ENCODE measurements at regions not wholly inside any gene's neighbourhood (a gene's known extent, or its start where the extent isn't known, plus 50 kb on each side); places are given as distances from the start of the nearest gene placed in this dataset.

DNA sequence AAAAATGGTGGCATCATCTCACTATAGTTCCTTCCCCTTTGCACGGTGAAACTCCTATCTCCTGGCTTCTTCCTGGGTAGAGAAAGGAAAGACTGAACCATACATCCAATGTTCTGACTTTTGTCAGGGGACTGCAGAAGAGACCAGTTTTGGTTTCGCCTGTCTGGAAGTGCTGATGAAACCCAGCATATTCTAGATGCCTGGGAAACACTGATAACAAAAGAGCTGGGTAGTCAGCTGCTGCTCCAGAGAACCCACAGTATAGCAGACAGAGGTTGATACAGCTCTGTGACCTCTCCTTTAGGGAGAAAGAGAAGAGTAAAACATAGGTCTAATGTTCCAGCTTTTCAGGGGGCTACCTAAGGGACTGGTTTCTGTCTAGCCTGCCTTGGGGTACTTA is 695.3 kb downstream of the DIAPH3 start:
- peaks cover 0 to 3% (median 0%) of the 10 kb centered on the region in 7 donors for H3K4me1 Mint-ChIP-seq
- CTCF ChIA-PET, result no interaction called here
- POLR2A ChIA-PET, result no interaction called here
- ATAC-seq (no peak), DNase-seq (no peak)
- no peak overlapping the region for H3K4me3 Mint-ChIP-seq
- Histone ChIP-seq H3K4me1 (ENCODE audit: control insufficient read depth in 2 of 2, insufficient read depth in 2 of 2, low read length in 2 of 2) (no peaks in the 10 kb centered on the region), H3K27me3 (ENCODE audit: control insufficient read depth in 2 of 2, insufficient read depth in 2 of 2, low read length in 2 of 2) (no peaks in the 10 kb centered on the region), H3K27ac (ENCODE audit: low read depth, low read length) (no peak overlapping the region), H3K36me3 (ENCODE audit: control insufficient read depth in 2 of 3, insufficient read depth in 3 of 3, low read length in 3 of 3) (no peaks in the 10 kb centered on the region), H3K9me3 (ENCODE audit: control insufficient read depth in 2 of 3, low read length in 3 of 3) (no peaks in the 10 kb centered on the region), H3K4me3 (ENCODE audit: low read length) (no peak overlapping the region)
- H3K9me3 Mint-ChIP-seq, result peaks cover 0 to 15% (median 8%) of the 10 kb centered on the region in 11 donors
- H3K27ac Mint-ChIP-seq, result no peak overlapping the region
- H3K36me3 Mint-ChIP-seq, result peaks cover 0 to 4% (median 0%) of the 10 kb centered on the region in 5 donors
- H3K27me3 Mint-ChIP-seq, result peaks cover 5 to 18% (median 9%) of the 10 kb centered on the region in 5 donors
- intact Hi-C loops (cut with micrococcal nuclease), result no loop called here

DNA sequence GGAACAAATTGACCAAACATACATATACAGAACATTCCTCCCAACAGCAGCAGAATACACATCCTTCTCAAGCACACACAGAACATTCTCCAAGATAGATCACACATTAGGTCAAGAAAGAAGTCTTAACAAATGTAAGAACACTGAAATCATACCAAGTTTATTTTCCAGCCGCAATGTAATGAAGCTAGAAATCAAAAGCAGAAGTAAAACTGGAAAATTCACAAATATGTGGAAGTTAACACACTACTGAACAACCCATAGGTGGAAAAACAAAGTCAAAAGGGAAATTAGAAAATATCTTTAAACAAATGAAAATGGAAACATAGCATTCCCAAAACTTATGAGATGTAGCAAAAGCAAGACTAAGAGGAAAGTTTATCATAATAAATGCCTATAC is 692.6 kb downstream of the DIAPH3 start:
- POLR2A ChIA-PET, result no interaction called here
- no peak for ATAC-seq
- Histone ChIP-seq H3K27me3 (ENCODE audit: control insufficient read depth in 2 of 2, insufficient read depth in 2 of 2, low read length in 2 of 2) (no peaks in the 10 kb centered on the region), H3K36me3 (ENCODE audit: control insufficient read depth in 2 of 3, insufficient read depth in 3 of 3, low read length in 3 of 3) (no peaks in the 10 kb centered on the region), H3K4me3 (ENCODE audit: low read length) (no peak overlapping the region), H3K9me3 (ENCODE audit: control insufficient read depth in 2 of 3, low read length in 3 of 3) (no peaks in the 10 kb centered on the region), H3K27ac (ENCODE audit: low read depth, low read length) (no peak overlapping the region), H3K4me1 (ENCODE audit: control insufficient read depth in 2 of 2, insufficient read depth in 2 of 2, low read length in 2 of 2) (no peaks in the 10 kb centered on the region)
- CTCF ChIA-PET, result interaction anchor here (0.6 kb wide), 1 partner anchor 23 kb away, joined by 5 read pairs; no protein-coding TSS in a partner anchor
- DNase-seq, result no peak
- Mint-ChIP-seq H3K27me3 (peaks cover 0 to 12% (median 5%) of the 10 kb centered on the region in 5 donors), H3K36me3 (peaks cover 0 to 4% (median 0%) of the 10 kb centered on the region in 5 donors), H3K4me1 (peaks cover 0 to 1% (median 0%) of the 10 kb centered on the region in 7 donors), H3K9me3 (peaks cover 0 to 15% (median 8%) of the 10 kb centered on the region in 11 donors), H3K4me3 (no peak overlapping the region), H3K27ac (no peak overlapping the region)
- intact Hi-C loops (cut with micrococcal nuclease), result loop anchor here in 1 of 2 donors (10.0 kb wide), 1 partner anchor 964 kb away; no protein-coding TSS in a partner anchor

DNA sequence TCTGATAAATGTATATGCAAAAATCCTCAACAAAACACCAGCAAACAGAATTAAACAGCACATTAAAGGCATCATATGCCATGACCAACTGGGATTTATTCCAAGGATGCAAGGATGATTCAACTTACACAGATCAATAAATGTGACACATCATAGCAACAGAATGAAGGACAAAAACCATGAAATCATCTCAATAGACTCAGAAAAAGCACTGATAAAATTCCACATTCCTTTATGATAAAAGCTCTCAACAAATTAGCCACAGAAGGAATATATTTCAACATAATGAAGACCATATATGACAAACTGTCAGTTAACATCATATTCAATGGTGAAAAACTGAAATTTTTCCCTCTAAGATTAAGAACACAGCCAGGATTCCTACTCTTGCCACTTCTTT is 691.6 kb downstream of the DIAPH3 start:
- ChIA-PET POLR2A (no interaction called here), CTCF (no interaction called here)
- intact Hi-C loops (cut with micrococcal nuclease), result loop anchor here in 1 of 2 donors (10.0 kb wide), 1 partner anchor 963 kb away; no protein-coding TSS in a partner anchor
- Mint-ChIP-seq H3K4me1 (peaks cover 0 to 1% (median 0%) of the 10 kb centered on the region in 7 donors), H3K36me3 (peaks cover 0 to 4% (median 0%) of the 10 kb centered on the region in 5 donors), H3K4me3 (no peak overlapping the region), H3K27me3 (peaks cover 0 to 12% (median 0%) of the 10 kb centered on the region in 5 donors), H3K9me3 (peaks cover 0 to 15% (median 8%) of the 10 kb centered on the region in 11 donors), H3K27ac (no peak overlapping the region)
- no peak overlapping the region for H3K27ac ChIP-seq (ENCODE audit: low read depth, low read length)
- H3K36me3 ChIP-seq (ENCODE audit: control insufficient read depth in 2 of 3, insufficient read depth in 3 of 3, low read length in 3 of 3), result no peaks in the 10 kb centered on the region
- H3K9me3 ChIP-seq (ENCODE audit: control insufficient read depth in 2 of 3, low read length in 3 of 3), result no peaks in the 10 kb centered on the region
- H3K27me3 ChIP-seq (ENCODE audit: control insufficient read depth in 2 of 2, insufficient read depth in 2 of 2, low read length in 2 of 2), result no peaks in the 10 kb centered on the region
- no peak for DNase-seq
- H3K4me3 ChIP-seq (ENCODE audit: low read length), result no peak overlapping the region
- no peak for ATAC-seq
- H3K4me1 ChIP-seq (ENCODE audit: control insufficient read depth in 2 of 2, insufficient read depth in 2 of 2, low read length in 2 of 2), result no peaks in the 10 kb centered on the region

DNA sequence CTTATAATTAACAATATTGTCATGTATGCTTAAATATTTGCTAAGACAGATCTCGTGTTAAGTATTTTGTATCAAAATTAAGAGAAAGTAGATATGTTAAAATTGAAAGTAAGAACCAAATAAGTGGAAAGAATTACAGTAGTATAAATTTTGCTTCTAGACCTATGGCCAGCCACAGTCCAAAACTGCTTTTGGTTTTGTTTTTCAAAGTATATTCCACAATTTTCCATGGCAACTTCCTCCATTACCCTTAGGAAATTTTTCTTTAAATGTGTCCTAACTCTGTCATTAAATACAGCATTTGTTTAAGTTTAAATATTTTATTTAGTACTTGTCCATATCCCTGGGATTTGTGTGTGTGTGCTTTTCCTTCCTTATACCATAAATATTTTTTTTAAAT is 689.0 kb downstream of the DIAPH3 start:
- Histone ChIP-seq H3K4me1 (ENCODE audit: control insufficient read depth in 2 of 2, insufficient read depth in 2 of 2, low read length in 2 of 2) (no peaks in the 10 kb centered on the region), H3K27me3 (ENCODE audit: control insufficient read depth in 2 of 2, insufficient read depth in 2 of 2, low read length in 2 of 2) (no peaks in the 10 kb centered on the region), H3K9me3 (ENCODE audit: control insufficient read depth in 2 of 3, low read length in 3 of 3) (no peaks in the 10 kb centered on the region), H3K4me3 (ENCODE audit: low read length) (no peak overlapping the region), H3K36me3 (ENCODE audit: control insufficient read depth in 2 of 3, insufficient read depth in 3 of 3, low read length in 3 of 3) (no peaks in the 10 kb centered on the region), H3K27ac (ENCODE audit: low read depth, low read length) (no peak overlapping the region)
- intact Hi-C loops (cut with micrococcal nuclease), result loop anchor here in 1 of 2 donors (10.0 kb wide), 1 partner anchor 960 kb away; no protein-coding TSS in a partner anchor
- Mint-ChIP-seq H3K36me3 (no peaks in the 10 kb centered on the region), H3K4me3 (no peak overlapping the region), H3K9me3 (peaks cover 0 to 2% (median 0%) of the 10 kb centered on the region in 11 donors), H3K27ac (no peak overlapping the region), H3K4me1 (peaks cover 0 to 1% (median 0%) of the 10 kb centered on the region in 7 donors), H3K27me3 (peaks cover 0 to 2% (median 0%) of the 10 kb centered on the region in 5 donors)
- ATAC-seq (no peak), DNase-seq (no peak)
- CTCF ChIA-PET, result interaction anchor here (0.6 kb wide), 1 partner anchor 12 kb away, joined by 3 read pairs; no protein-coding TSS in a partner anchor
- POLR2A ChIA-PET, result no interaction called here

DNA sequence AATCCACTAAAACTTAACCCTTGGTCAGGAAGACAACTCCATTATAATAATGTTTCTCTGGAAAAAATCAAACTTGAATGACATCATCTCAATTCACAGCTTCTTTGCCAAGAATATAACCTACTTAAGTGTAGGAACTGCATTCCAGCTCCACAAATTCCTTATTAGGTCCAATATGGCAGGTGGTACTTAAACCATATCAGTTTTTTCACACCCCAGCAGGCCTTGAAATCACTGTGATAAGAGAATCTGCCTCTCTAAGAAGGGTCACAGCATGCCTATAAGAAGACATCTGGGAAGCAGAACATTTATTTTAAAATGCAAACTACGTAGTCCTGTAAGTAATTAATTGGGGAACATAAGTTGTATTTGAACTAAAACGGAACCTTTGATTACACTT is 687.8 kb downstream of the DIAPH3 start:
- Histone ChIP-seq H3K27me3 (ENCODE audit: control insufficient read depth in 2 of 2, insufficient read depth in 2 of 2, low read length in 2 of 2) (no peaks in the 10 kb centered on the region), H3K36me3 (ENCODE audit: control insufficient read depth in 2 of 3, insufficient read depth in 3 of 3, low read length in 3 of 3) (no peaks in the 10 kb centered on the region), H3K4me1 (ENCODE audit: control insufficient read depth in 2 of 2, insufficient read depth in 2 of 2, low read length in 2 of 2) (no peaks in the 10 kb centered on the region), H3K9me3 (ENCODE audit: control insufficient read depth in 2 of 3, low read length in 3 of 3) (no peaks in the 10 kb centered on the region), H3K4me3 (ENCODE audit: low read length) (no peak overlapping the region), H3K27ac (ENCODE audit: low read depth, low read length) (no peak overlapping the region)
- Mint-ChIP-seq H3K9me3 (no peaks in the 10 kb centered on the region), H3K36me3 (no peaks in the 10 kb centered on the region), H3K27ac (no peak overlapping the region), H3K27me3 (peaks cover 0 to 6% (median 0%) of the 10 kb centered on the region in 5 donors), H3K4me1 (peaks cover 0 to 3% (median 0%) of the 10 kb centered on the region in 7 donors), H3K4me3 (no peak overlapping the region)
- DNase-seq (no peak), ATAC-seq (no peak)
- intact Hi-C loops (cut with micrococcal nuclease), result loop anchor here in 1 of 2 donors (10.0 kb wide), 1 partner anchor 959 kb away; no protein-coding TSS in a partner anchor
- ChIA-PET POLR2A (no interaction called here), CTCF (no interaction called here)

DNA sequence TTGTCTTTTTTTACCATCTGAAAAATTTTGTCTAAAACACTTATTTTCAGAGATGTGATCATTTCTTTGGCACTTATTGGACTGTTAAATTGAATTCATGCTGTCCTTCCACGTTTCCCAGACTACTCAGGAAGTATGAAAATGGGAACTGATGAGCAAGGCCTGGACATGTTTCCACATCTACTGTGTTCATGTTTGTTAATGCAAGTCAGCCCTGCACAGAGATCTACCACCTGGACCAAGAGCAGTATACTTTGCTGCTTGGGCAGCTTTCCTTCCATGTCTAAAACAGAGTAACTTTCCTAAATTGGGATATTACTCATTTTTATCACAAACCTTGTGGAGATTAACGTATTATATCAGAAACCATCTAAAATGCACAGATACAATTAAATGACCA is 687.4 kb downstream of the DIAPH3 start:
- no peak overlapping the region for H3K27ac Mint-ChIP-seq

DNA sequence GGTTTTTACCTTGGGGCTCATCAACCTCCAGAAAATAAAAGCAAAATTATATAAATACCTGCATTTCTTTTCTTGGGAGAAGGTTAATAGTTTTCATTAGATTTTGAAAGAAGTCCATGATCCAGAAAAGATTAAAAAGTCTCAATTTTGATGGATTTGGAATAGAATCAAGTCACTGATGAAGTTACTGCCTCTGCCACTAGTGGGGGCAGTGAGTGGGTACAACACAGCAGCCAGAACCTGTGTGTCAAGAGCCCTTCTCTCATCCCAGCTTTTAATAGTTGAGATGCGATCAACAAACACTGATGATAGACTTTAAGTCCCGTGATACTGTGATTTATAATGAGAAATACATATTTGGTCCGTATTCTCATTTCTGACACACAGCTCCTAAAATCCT is 686.7 kb downstream of the DIAPH3 start:
- Histone ChIP-seq H3K27ac (ENCODE audit: low read depth, low read length) (no peak overlapping the region), H3K36me3 (ENCODE audit: control insufficient read depth in 2 of 3, insufficient read depth in 3 of 3, low read length in 3 of 3) (no peaks in the 10 kb centered on the region), H3K9me3 (ENCODE audit: control insufficient read depth in 2 of 3, low read length in 3 of 3) (no peaks in the 10 kb centered on the region), H3K4me1 (ENCODE audit: control insufficient read depth in 2 of 2, insufficient read depth in 2 of 2, low read length in 2 of 2) (no peaks in the 10 kb centered on the region), H3K27me3 (ENCODE audit: control insufficient read depth in 2 of 2, insufficient read depth in 2 of 2, low read length in 2 of 2) (no peaks in the 10 kb centered on the region), H3K4me3 (ENCODE audit: low read length) (no peak overlapping the region)
- peaks cover 0 to 1% (median 0%) of the 10 kb centered on the region in 7 donors for H3K4me1 Mint-ChIP-seq
- DNase-seq (no peak), ATAC-seq (no peak)
- H3K27me3 Mint-ChIP-seq, result peaks cover 0 to 9% (median 0%) of the 10 kb centered on the region in 5 donors
- POLR2A ChIA-PET, result no interaction called here
- H3K9me3 Mint-ChIP-seq, result no peaks in the 10 kb centered on the region
- H3K4me3 Mint-ChIP-seq, result no peak overlapping the region
- H3K36me3 Mint-ChIP-seq, result no peaks in the 10 kb centered on the region
- H3K27ac Mint-ChIP-seq, result no peak overlapping the region
- intact Hi-C loops (cut with micrococcal nuclease), result loop anchor here in 1 of 2 donors (10.0 kb wide), 1 partner anchor 958 kb away; no protein-coding TSS in a partner anchor
- CTCF ChIA-PET, result no interaction called here

More for the DNA sequence above, 687.4 kb downstream of the DIAPH3 start:
- H3K4me1 Mint-ChIP-seq, result peaks cover 0 to 2% (median 0%) of the 10 kb centered on the region in 7 donors
- ChIA-PET CTCF (no interaction called here), POLR2A (no interaction called here)
- H3K4me3 Mint-ChIP-seq, result no peak overlapping the region
- Histone ChIP-seq H3K36me3 (ENCODE audit: control insufficient read depth in 2 of 3, insufficient read depth in 3 of 3, low read length in 3 of 3) (no peaks in the 10 kb centered on the region), H3K27me3 (ENCODE audit: control insufficient read depth in 2 of 2, insufficient read depth in 2 of 2, low read length in 2 of 2) (no peaks in the 10 kb centered on the region), H3K4me1 (ENCODE audit: control insufficient read depth in 2 of 2, insufficient read depth in 2 of 2, low read length in 2 of 2) (no peaks in the 10 kb centered on the region), H3K4me3 (ENCODE audit: low read length) (no peak overlapping the region), H3K27ac (ENCODE audit: low read depth, low read length) (no peak overlapping the region), H3K9me3 (ENCODE audit: control insufficient read depth in 2 of 3, low read length in 3 of 3) (no peaks in the 10 kb centered on the region)
- H3K27me3 Mint-ChIP-seq, result peaks cover 0 to 6% (median 0%) of the 10 kb centered on the region in 5 donors
- ATAC-seq (no peak), DNase-seq (no peak)
- intact Hi-C loops (cut with micrococcal nuclease), result loop anchor here in 1 of 2 donors (10.0 kb wide), 1 partner anchor 958 kb away; no protein-coding TSS in a partner anchor
- H3K9me3 Mint-ChIP-seq, result no peaks in the 10 kb centered on the region
- H3K36me3 Mint-ChIP-seq, result no peaks in the 10 kb centered on the region
